ENCODE measurements at regions not wholly inside any gene's neighbourhood (a gene's known extent, or its start where the extent isn't known, plus 50 kb on each side); places are given as distances from the start of the nearest gene placed in this dataset.

GRCh38 chr2:181239201-181239799, 217.9 kb upstream of the ITGA4 start:
- Histone ChIP-seq H3K4me2 (no peak overlapping the region), H3K9me3 (ENCODE audit: insufficient read depth, low read depth) (no peaks in the 10 kb centered on the region), H4K20me1 (ENCODE audit: insufficient read depth) (no peaks in the 10 kb centered on the region), H3K36me3 (ENCODE audit: low read depth) (no peaks in the 10 kb centered on the region), H3K27me3 (ENCODE audit: insufficient read depth, low read depth) (no peaks in the 10 kb centered on the region), H3K9me2 (ENCODE audit: insufficient read depth) (no peaks in the 10 kb centered on the region), H3K27ac (no peak overlapping the region), H3F3A (ENCODE audit: insufficient read depth, low read depth) (no peaks in the 10 kb centered on the region), H3K4me1 (replicated peaks; ENCODE audit: insufficient read depth) (no peaks in the 10 kb centered on the region), H3K4me3 (no peak overlapping the region), H3K79me2 (ENCODE audit: low read depth) (no peaks in the 10 kb centered on the region), H2AFZ (no peak overlapping the region)
- TF ChIP-seq, protein P1, sequence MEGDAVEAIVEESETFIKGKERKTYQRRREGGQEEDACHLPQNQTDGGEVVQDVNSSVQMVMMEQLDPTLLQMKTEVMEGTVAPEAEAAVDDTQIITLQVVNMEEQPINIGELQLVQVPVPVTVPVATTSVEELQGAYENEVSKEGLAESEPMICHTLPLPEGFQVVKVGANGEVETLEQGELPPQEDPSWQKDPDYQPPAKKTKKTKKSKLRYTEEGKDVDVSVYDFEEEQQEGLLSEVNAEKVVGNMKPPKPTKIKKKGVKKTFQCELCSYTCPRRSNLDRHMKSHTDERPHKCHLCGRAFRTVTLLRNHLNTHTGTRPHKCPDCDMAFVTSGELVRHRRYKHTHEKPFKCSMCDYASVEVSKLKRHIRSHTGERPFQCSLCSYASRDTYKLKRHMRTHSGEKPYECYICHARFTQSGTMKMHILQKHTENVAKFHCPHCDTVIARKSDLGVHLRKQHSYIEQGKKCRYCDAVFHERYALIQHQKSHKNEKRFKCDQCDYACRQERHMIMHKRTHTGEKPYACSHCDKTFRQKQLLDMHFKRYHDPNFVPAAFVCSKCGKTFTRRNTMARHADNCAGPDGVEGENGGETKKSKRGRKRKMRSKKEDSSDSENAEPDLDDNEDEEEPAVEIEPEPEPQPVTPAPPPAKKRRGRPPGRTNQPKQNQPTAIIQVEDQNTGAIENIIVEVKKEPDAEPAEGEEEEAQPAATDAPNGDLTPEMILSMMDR (conservative IDR thresholded peaks at IDR 0.05), result no peak; the same call in 1 of the 2 replicates
- TF ChIP-seq EZH2 (IDR thresholded peaks at IDR 0.05; ENCODE audit: low read depth), result no peak
- ChIA-PET POLR2A (ENCODE audit: unreplicated experiment) (no interaction called here), CTCF (no interaction called here)
- intact Hi-C loops (cut with micrococcal nuclease; ENCODE audit: unreplicated experiment), result no loop called here
- BruUV-seq (replicated peaks), result no TSS peak
- DNase-seq, result no peak

GRCh38 chr2:181240844-181241243, 216.3 kb upstream of the ITGA4 start:
- Histone ChIP-seq H3K36me3 (ENCODE audit: low read depth) (no peaks in the 10 kb centered on the region), H3K79me2 (ENCODE audit: low read depth) (no peaks in the 10 kb centered on the region), H3K9me3 (ENCODE audit: insufficient read depth, low read depth) (no peaks in the 10 kb centered on the region), H4K20me1 (ENCODE audit: insufficient read depth) (no peaks in the 10 kb centered on the region), H3K4me3 (no peak overlapping the region), H3K4me1 (replicated peaks; ENCODE audit: insufficient read depth) (no peaks in the 10 kb centered on the region), H3F3A (ENCODE audit: insufficient read depth, low read depth) (no peaks in the 10 kb centered on the region), H3K27me3 (ENCODE audit: insufficient read depth, low read depth) (no peaks in the 10 kb centered on the region), H3K9me2 (ENCODE audit: insufficient read depth) (no peaks in the 10 kb centered on the region), H3K4me2 (no peak overlapping the region), H2AFZ (peak overlapping the region; percentile 35; the same call in 1 of the 2 replicates), H3K27ac (no peak overlapping the region)
- ChIA-PET CTCF (no interaction called here), POLR2A (ENCODE audit: unreplicated experiment) (no interaction called here)
- intact Hi-C loops (cut with micrococcal nuclease; ENCODE audit: unreplicated experiment), result no loop called here
- no peak for DNase-seq
- no TSS peak for BruUV-seq (replicated peaks)
- no peak for TF ChIP-seq EZH2 (IDR thresholded peaks at IDR 0.05; ENCODE audit: low read depth)
- TF ChIP-seq, protein P1 (conservative IDR thresholded peaks at IDR 0.05), result no peak

- Histone ChIP-seq H3F3A (ENCODE audit: insufficient read depth, low read depth) (no peaks in the 10 kb centered on the region), H4K20me1 (ENCODE audit: insufficient read depth) (no peaks in the 10 kb centered on the region), H3K27me3 (ENCODE audit: insufficient read depth, low read depth) (no peaks in the 10 kb centered on the region), H3K36me3 (ENCODE audit: low read depth) (no peaks in the 10 kb centered on the region), H3K4me3 (no peak overlapping the region), H3K79me2 (ENCODE audit: low read depth) (no peaks in the 10 kb centered on the region), H3K27ac (no peak overlapping the region), H3K4me2 (no peak overlapping the region), H3K4me1 (replicated peaks; ENCODE audit: insufficient read depth) (no peaks in the 10 kb centered on the region), H3K9me2 (ENCODE audit: insufficient read depth) (no peaks in the 10 kb centered on the region), H3K9me3 (ENCODE audit: insufficient read depth, low read depth) (no peaks in the 10 kb centered on the region), H2AFZ (peak overlapping the region; percentile 35; the same call in 1 of the 2 replicates)
- no peak for DNase-seq
- no TSS peak for BruUV-seq (replicated peaks)
- TF ChIP-seq EZH2 (IDR thresholded peaks at IDR 0.05; ENCODE audit: low read depth), result no peak
- TF ChIP-seq, protein P1 (conservative IDR thresholded peaks at IDR 0.05), result no peak
- CTCF ChIA-PET, result no interaction called here
- POLR2A ChIA-PET (ENCODE audit: unreplicated experiment), result no interaction called here
- intact Hi-C loops (cut with micrococcal nuclease; ENCODE audit: unreplicated experiment), result no loop called here
Measured at GRCh38 chr2:181241366-181241765, 215.8 kb upstream of the ITGA4 start.
